HS-5 (cell line): ENCODE measurements at regions not wholly inside any gene's neighbourhood (a gene's known extent, or its start where the extent isn't known, plus 50 kb on each side); places are given as distances from the start of the nearest gene placed in this dataset.
"Not testable (repeated sequence)": the region's sequence is repeated elsewhere in the genome, so short reads cannot be mapped to it uniquely, and the experiment has no call there.

ENCODE experiments used
- DNase-seq: peaks from one replicate; pipeline ENCODE4 v3.0.0-alpha.2; 2012; ENCODE audit warnings: low read depth

GRCh38 chrX:27156921-27157320 lies 306.2 kb downstream of the PPP4R3C start:
- DNase-seq = not testable (repeated sequence)

- no peak for DNase-seq
Observed at GRCh38 chrX:27136325-27136724, 326.8 kb downstream of the PPP4R3C start.

GRCh38 chrX:27132862-27133261 lies 330.3 kb downstream of the PPP4R3C start:
- no peak for DNase-seq

GRCh38 chrX:27087176-27087575 lies 376.0 kb downstream of the PPP4R3C start:
- DNase-seq = not testable (repeated sequence)

GRCh38 chrX:27086237-27086636 lies 376.9 kb downstream of the PPP4R3C start:
- DNase-seq = no peak

- DNase-seq = no peak
Observed at GRCh38 chrX:27085346-27085745, 377.8 kb downstream of the PPP4R3C start.

- DNase-seq = no peak
Observed at GRCh38 chrX:27078371-27078770, 384.8 kb downstream of the PPP4R3C start.

- no peak for DNase-seq
Observed at GRCh38 chrX:27057883-27058282, 405.3 kb downstream of the PPP4R3C start.

GRCh38 chrX:27039332-27039731 lies 423.8 kb downstream of the PPP4R3C start:
- no peak for DNase-seq

GRCh38 chrX:27008486-27008885 lies 454.7 kb downstream of the PPP4R3C start:
- DNase-seq = no peak

GRCh38 chrX:26999634-27000033 lies 463.5 kb downstream of the PPP4R3C start:
- DNase-seq = no peak

GRCh38 chrX:26958261-26958660 lies 504.9 kb downstream of the PPP4R3C start:
- DNase-seq = no peak

GRCh38 chrX:26954029-26954428 lies 509.1 kb downstream of the PPP4R3C start:
- DNase-seq = no peak

GRCh38 chrX:26952213-26952612 lies 510.9 kb downstream of the PPP4R3C start:
- peak; percentile 28 for DNase-seq

- no peak for DNase-seq
Observed at GRCh38 chrX:26927419-26927818, 535.7 kb downstream of the PPP4R3C start.

- DNase-seq = no peak
Observed at GRCh38 chrX:26925088-26925487, 538.1 kb downstream of the PPP4R3C start.

- DNase-seq = peak; percentile 36
Observed at GRCh38 chrX:26922278-26922677, 540.9 kb downstream of the PPP4R3C start.

GRCh38 chrX:26918631-26919030 lies 544.5 kb downstream of the PPP4R3C start:
- DNase-seq = no peak

- DNase-seq = no peak
Observed at GRCh38 chrX:26916991-26917390, 546.1 kb downstream of the PPP4R3C start.

- DNase-seq = peak; percentile 51
Observed at GRCh38 chrX:26915064-26915463, 548.1 kb downstream of the PPP4R3C start.

GRCh38 chrX:26914232-26914631 lies 548.9 kb downstream of the PPP4R3C start:
- DNase-seq = peak; percentile 42

- DNase-seq = not testable (repeated sequence)
Observed at GRCh38 chrX:26911785-26912184, 551.4 kb downstream of the PPP4R3C start.

GRCh38 chrX:26909728-26910127 lies 553.4 kb downstream of the PPP4R3C start:
- no peak for DNase-seq

- no peak for DNase-seq
Observed at GRCh38 chrX:26908218-26908617, 554.9 kb downstream of the PPP4R3C start.

- peak; percentile 8 for DNase-seq
Observed at GRCh38 chrX:26889574-26889973, 573.6 kb downstream of the PPP4R3C start.
